ENCODE measurements at regions not wholly inside any gene's neighbourhood (a gene's known extent, or its start where the extent isn't known, plus 50 kb on each side); places are given as distances from the start of the nearest gene placed in this dataset.

- Mint-ChIP-seq H3K27me3 (no peaks in the 10 kb centered on the region), H3K4me3 (no peak overlapping the region), H3K27ac (no peak overlapping the region), H3K9me3 (no peaks in the 10 kb centered on the region), H3K4me1 (ENCODE audit: low read depth) (no peaks in the 10 kb centered on the region), H3K36me3 (ENCODE audit: low read depth) (no peaks in the 10 kb centered on the region)
Observed at GRCh38 chr1:218851586-218851985, 322.1 kb upstream of the LYPLAL1 start.

GRCh38 chr1:218852527-218852926 is 321.2 kb upstream of the LYPLAL1 start:
- H3K27me3 Mint-ChIP-seq, result no peaks in the 10 kb centered on the region
- no peaks in the 10 kb centered on the region for H3K36me3 Mint-ChIP-seq (ENCODE audit: low read depth)
- no peak overlapping the region for H3K4me3 Mint-ChIP-seq
- no peaks in the 10 kb centered on the region for H3K4me1 Mint-ChIP-seq (ENCODE audit: low read depth)
- no peak overlapping the region for H3K27ac Mint-ChIP-seq
- no peaks in the 10 kb centered on the region for H3K9me3 Mint-ChIP-seq

- no peaks in the 10 kb centered on the region for H3K4me1 Mint-ChIP-seq (ENCODE audit: low read depth)
- H3K27me3 Mint-ChIP-seq, result no peaks in the 10 kb centered on the region
- no peaks in the 10 kb centered on the region for H3K36me3 Mint-ChIP-seq (ENCODE audit: low read depth)
- no peak overlapping the region for H3K27ac Mint-ChIP-seq
- no peaks in the 10 kb centered on the region for H3K9me3 Mint-ChIP-seq
- H3K4me3 Mint-ChIP-seq, result no peak overlapping the region
Observed at GRCh38 chr1:218863987-218864386, 309.7 kb upstream of the LYPLAL1 start.

GRCh38 chr1:218865591-218865990 is 308.1 kb upstream of the LYPLAL1 start:
- Mint-ChIP-seq H3K9me3 (no peaks in the 10 kb centered on the region), H3K27me3 (no peaks in the 10 kb centered on the region), H3K36me3 (ENCODE audit: low read depth) (no peaks in the 10 kb centered on the region), H3K4me1 (ENCODE audit: low read depth) (no peaks in the 10 kb centered on the region), H3K4me3 (no peak overlapping the region), H3K27ac (no peak overlapping the region)

GRCh38 chr1:218866507-218866906 is 307.2 kb upstream of the LYPLAL1 start:
- Mint-ChIP-seq H3K27me3 (no peaks in the 10 kb centered on the region), H3K27ac (no peak overlapping the region), H3K4me1 (ENCODE audit: low read depth) (no peaks in the 10 kb centered on the region), H3K36me3 (ENCODE audit: low read depth) (no peaks in the 10 kb centered on the region), H3K4me3 (no peak overlapping the region), H3K9me3 (no peaks in the 10 kb centered on the region)

GRCh38 chr1:218867066-218867465 is 306.6 kb upstream of the LYPLAL1 start:
- H3K4me3 Mint-ChIP-seq, result no peak overlapping the region
- H3K4me1 Mint-ChIP-seq (ENCODE audit: low read depth), result no peaks in the 10 kb centered on the region
- H3K27me3 Mint-ChIP-seq, result no peaks in the 10 kb centered on the region
- H3K27ac Mint-ChIP-seq, result no peak overlapping the region
- no peaks in the 10 kb centered on the region for H3K36me3 Mint-ChIP-seq (ENCODE audit: low read depth)
- no peaks in the 10 kb centered on the region for H3K9me3 Mint-ChIP-seq

- H3K27ac Mint-ChIP-seq, result no peak overlapping the region
- H3K4me3 Mint-ChIP-seq, result no peak overlapping the region
- peaks cover 4% of the 10 kb centered on the region for H3K27me3 Mint-ChIP-seq
- H3K4me1 Mint-ChIP-seq (ENCODE audit: low read depth), result no peaks in the 10 kb centered on the region
- no peaks in the 10 kb centered on the region for H3K36me3 Mint-ChIP-seq (ENCODE audit: low read depth)
- H3K9me3 Mint-ChIP-seq, result no peaks in the 10 kb centered on the region
Observed at GRCh38 chr1:218867941-218868626, 305.6 kb upstream of the LYPLAL1 start.

- H3K4me3 Mint-ChIP-seq, result no peak overlapping the region
- peaks cover 4% of the 10 kb centered on the region for H3K27me3 Mint-ChIP-seq
- no peaks in the 10 kb centered on the region for H3K36me3 Mint-ChIP-seq (ENCODE audit: low read depth)
- H3K27ac Mint-ChIP-seq, result no peak overlapping the region
- H3K4me1 Mint-ChIP-seq (ENCODE audit: low read depth), result no peaks in the 10 kb centered on the region
- H3K9me3 Mint-ChIP-seq, result no peaks in the 10 kb centered on the region
Observed at GRCh38 chr1:218869276-218869675, 304.4 kb upstream of the LYPLAL1 start.

GRCh38 chr1:218872026-218872425 is 301.7 kb upstream of the LYPLAL1 start:
- H3K4me3 Mint-ChIP-seq, result no peak overlapping the region
- H3K36me3 Mint-ChIP-seq (ENCODE audit: low read depth), result no peaks in the 10 kb centered on the region
- H3K27ac Mint-ChIP-seq, result no peak overlapping the region
- no peaks in the 10 kb centered on the region for H3K9me3 Mint-ChIP-seq
- no peaks in the 10 kb centered on the region for H3K4me1 Mint-ChIP-seq (ENCODE audit: low read depth)
- H3K27me3 Mint-ChIP-seq, result peaks cover 4% of the 10 kb centered on the region

- no peak overlapping the region for H3K4me3 Mint-ChIP-seq
- H3K27me3 Mint-ChIP-seq, result peaks cover 4% of the 10 kb centered on the region
- no peaks in the 10 kb centered on the region for H3K36me3 Mint-ChIP-seq (ENCODE audit: low read depth)
- no peaks in the 10 kb centered on the region for H3K9me3 Mint-ChIP-seq
- no peaks in the 10 kb centered on the region for H3K4me1 Mint-ChIP-seq (ENCODE audit: low read depth)
- H3K27ac Mint-ChIP-seq, result no peak overlapping the region
Observed at GRCh38 chr1:218872928-218873327, 300.8 kb upstream of the LYPLAL1 start.

GRCh38 chr1:218874313-218874712 is 299.4 kb upstream of the LYPLAL1 start:
- Mint-ChIP-seq H3K36me3 (ENCODE audit: low read depth) (no peaks in the 10 kb centered on the region), H3K9me3 (no peaks in the 10 kb centered on the region), H3K4me1 (ENCODE audit: low read depth) (no peaks in the 10 kb centered on the region), H3K4me3 (no peak overlapping the region), H3K27me3 (peaks cover 4% of the 10 kb centered on the region), H3K27ac (no peak overlapping the region)

GRCh38 chr1:218874801-218875400 is 298.8 kb upstream of the LYPLAL1 start:
- Mint-ChIP-seq H3K4me3 (no peak overlapping the region), H3K36me3 (ENCODE audit: low read depth) (no peaks in the 10 kb centered on the region), H3K9me3 (no peaks in the 10 kb centered on the region), H3K27me3 (peaks cover 4% of the 10 kb centered on the region), H3K27ac (no peak overlapping the region), H3K4me1 (ENCODE audit: low read depth) (no peaks in the 10 kb centered on the region)

- H3K27ac Mint-ChIP-seq, result no peak overlapping the region
- H3K4me1 Mint-ChIP-seq (ENCODE audit: low read depth), result no peaks in the 10 kb centered on the region
- no peaks in the 10 kb centered on the region for H3K9me3 Mint-ChIP-seq
- no peak overlapping the region for H3K4me3 Mint-ChIP-seq
- no peaks in the 10 kb centered on the region for H3K36me3 Mint-ChIP-seq (ENCODE audit: low read depth)
- no peaks in the 10 kb centered on the region for H3K27me3 Mint-ChIP-seq
Observed at GRCh38 chr1:218878369-218878768, 295.3 kb upstream of the LYPLAL1 start.

- no peak overlapping the region for H3K4me3 Mint-ChIP-seq
- no peaks in the 10 kb centered on the region for H3K27me3 Mint-ChIP-seq
- H3K4me1 Mint-ChIP-seq (ENCODE audit: low read depth), result no peaks in the 10 kb centered on the region
- no peak overlapping the region for H3K27ac Mint-ChIP-seq
- H3K9me3 Mint-ChIP-seq, result no peaks in the 10 kb centered on the region
- H3K36me3 Mint-ChIP-seq (ENCODE audit: low read depth), result no peaks in the 10 kb centered on the region
Observed at GRCh38 chr1:218880484-218881060, 293.1 kb upstream of the LYPLAL1 start.

GRCh38 chr1:218882454-218882853 is 291.2 kb upstream of the LYPLAL1 start:
- H3K9me3 Mint-ChIP-seq, result no peaks in the 10 kb centered on the region
- no peaks in the 10 kb centered on the region for H3K36me3 Mint-ChIP-seq (ENCODE audit: low read depth)
- no peak overlapping the region for H3K27ac Mint-ChIP-seq
- H3K4me3 Mint-ChIP-seq, result no peak overlapping the region
- no peaks in the 10 kb centered on the region for H3K27me3 Mint-ChIP-seq
- no peaks in the 10 kb centered on the region for H3K4me1 Mint-ChIP-seq (ENCODE audit: low read depth)
